ENCODE measurements at regions not wholly inside any gene's neighbourhood (a gene's known extent, or its start where the extent isn't known, plus 50 kb on each side); places are given as distances from the start of the nearest gene placed in this dataset.

GRCh38 chr2:15788455-15788829 lies 151.9 kb upstream of the MYCN start:
- no peak for TF ChIP-seq CTCF (IDR thresholded peaks at IDR 0.05; ENCODE audit: borderline replicate concordance, insufficient read depth, low read depth, low read length)

DNA sequence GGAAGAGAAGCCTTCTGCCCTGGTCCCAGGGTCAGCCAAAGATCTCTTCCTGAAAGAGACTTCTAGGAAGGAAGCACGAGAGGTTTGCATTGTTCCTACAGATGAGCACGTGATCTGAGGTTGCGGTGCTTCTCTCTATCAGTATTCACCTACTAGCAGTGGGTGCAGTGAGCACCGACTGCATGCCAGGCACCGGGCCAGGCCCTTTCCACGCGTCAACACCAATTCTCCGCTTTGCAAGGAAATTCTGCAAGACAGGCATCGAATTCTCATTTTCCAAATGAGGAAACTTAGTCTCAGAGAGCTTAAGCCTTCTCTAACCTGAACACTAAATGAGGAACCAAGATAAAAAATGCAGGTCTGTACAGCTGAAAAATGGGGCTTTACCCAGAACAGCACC lies 151.5 kb upstream of the MYCN start:
- no peak for TF ChIP-seq CTCF (IDR thresholded peaks at IDR 0.05; ENCODE audit: borderline replicate concordance, insufficient read depth, low read depth, low read length)
- H3K4me3 ChIP-seq (ENCODE audit: low read depth, low read length), result no peak overlapping the region

More at GRCh38 chr2:15788455-15788829, 151.9 kb upstream of the MYCN start:
- H3K4me3 ChIP-seq (ENCODE audit: low read depth, low read length), result no peak overlapping the region

- no peak for TF ChIP-seq CTCF (IDR thresholded peaks at IDR 0.05; ENCODE audit: borderline replicate concordance, insufficient read depth, low read depth, low read length)
Observed at GRCh38 chr2:15789381-15790062, 150.8 kb upstream of the MYCN start.

DNA sequence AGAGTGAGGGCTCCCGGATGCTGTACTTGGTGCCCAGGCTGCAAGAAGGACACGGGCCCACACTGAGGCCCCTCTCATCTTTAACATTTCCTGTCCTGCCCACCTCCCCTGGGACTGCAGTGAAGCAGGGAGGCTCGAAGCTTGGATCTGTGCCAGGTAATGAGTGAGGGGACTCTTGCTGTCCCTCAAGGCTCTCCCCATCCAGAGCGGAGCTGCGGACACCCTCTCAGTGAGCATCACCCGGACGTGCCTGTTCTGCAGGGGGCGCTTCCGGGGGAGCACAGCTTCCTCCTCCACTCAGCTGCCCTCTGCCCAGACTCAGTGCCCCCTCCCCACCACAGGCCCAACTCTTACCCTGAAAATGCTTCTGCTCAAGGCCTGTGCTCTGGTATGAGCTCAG lies 150.0 kb upstream of the MYCN start:
- no peak overlapping the region for H3K4me3 ChIP-seq (ENCODE audit: low read depth, low read length)
- no peak for TF ChIP-seq CTCF (IDR thresholded peaks at IDR 0.05; ENCODE audit: borderline replicate concordance, insufficient read depth, low read depth, low read length)

More at GRCh38 chr2:15789381-15790062, 150.8 kb upstream of the MYCN start:
- H3K4me3 ChIP-seq (ENCODE audit: low read depth, low read length), result no peak overlapping the region

DNA sequence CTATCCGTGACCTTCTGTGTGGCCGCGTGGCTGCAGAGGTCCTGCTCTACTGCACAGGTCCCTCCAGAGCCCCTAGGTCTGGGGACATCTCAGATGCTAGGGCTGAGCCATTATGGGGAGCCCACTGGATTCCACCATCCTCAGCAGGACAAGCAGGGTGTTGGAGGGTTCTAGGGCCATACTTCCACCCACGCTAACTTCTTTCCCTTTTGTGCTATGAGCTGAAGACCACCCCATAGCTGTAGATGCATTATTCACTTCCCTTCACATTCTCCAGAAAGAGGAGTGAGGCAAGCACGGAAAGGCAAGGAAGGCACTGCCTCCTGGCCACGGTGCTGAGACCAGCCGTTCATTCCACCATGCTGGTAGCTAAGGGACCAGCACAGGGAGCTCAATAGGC lies 149.5 kb upstream of the MYCN start:
- no peak for TF ChIP-seq CTCF (IDR thresholded peaks at IDR 0.05; ENCODE audit: borderline replicate concordance, insufficient read depth, low read depth, low read length)
- H3K4me3 ChIP-seq (ENCODE audit: low read depth, low read length), result no peak overlapping the region

DNA sequence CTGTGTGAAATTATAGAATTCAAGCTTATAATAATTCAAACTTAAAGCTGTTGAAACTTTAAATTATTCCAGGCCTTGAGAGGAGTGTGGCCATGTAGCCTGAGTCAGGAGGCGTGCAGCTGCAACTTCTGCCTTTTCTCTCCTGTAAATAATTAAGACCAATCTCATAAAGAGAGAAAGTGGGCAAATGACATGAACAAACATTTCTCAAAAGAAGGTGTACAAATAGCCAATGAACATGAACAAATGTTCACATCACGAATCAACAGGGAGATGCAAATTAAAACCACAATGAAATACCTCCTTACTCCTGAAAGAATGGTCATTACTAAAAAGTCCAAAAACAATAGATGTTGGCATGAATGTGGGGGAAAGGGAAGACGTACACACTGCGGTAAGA lies 149.1 kb upstream of the MYCN start:
- no peak for TF ChIP-seq CTCF (IDR thresholded peaks at IDR 0.05; ENCODE audit: borderline replicate concordance, insufficient read depth, low read depth, low read length)
- H3K4me3 ChIP-seq (ENCODE audit: low read depth, low read length), result no peak overlapping the region

GRCh38 chr2:15792331-15792730 lies 148.0 kb upstream of the MYCN start:
- no peak overlapping the region for H3K4me3 ChIP-seq (ENCODE audit: low read depth, low read length)
- no peak for TF ChIP-seq CTCF (IDR thresholded peaks at IDR 0.05; ENCODE audit: borderline replicate concordance, insufficient read depth, low read depth, low read length)

Data from GM12875 (cell line).